ENCODE measurements at regions not wholly inside any gene's neighbourhood (a gene's known extent, or its start where the extent isn't known, plus 50 kb on each side); places are given as distances from the start of the nearest gene placed in this dataset.

DNA sequence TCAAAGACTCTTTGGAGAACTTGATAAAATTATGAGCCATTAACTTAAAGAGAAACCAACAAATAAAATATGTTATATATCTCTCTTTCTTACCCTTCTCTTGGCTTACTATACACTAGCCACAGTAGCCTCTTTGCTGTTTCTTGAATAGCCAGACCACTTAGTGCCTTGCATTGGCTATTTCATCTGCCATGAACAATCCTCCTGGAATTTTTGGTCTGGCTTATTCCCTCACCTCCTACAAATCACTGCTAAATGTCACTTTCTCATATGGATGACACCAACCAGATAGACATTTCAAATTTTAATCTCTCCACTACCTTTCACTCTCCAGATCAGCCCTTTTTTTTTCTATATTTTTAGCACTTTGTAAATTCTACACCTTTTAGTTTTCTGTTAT, 1581.7 kb downstream of the EFNA5 start:
- TF ChIP-seq, protein P1, sequence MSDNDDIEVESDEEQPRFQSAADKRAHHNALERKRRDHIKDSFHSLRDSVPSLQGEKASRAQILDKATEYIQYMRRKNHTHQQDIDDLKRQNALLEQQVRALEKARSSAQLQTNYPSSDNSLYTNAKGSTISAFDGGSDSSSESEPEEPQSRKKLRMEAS (IDR thresholded peaks at IDR 0.05) = no peak
- TF ChIP-seq RAD21 (IDR thresholded peaks at IDR 0.05) = no peak
- TF ChIP-seq, protein P2, sequence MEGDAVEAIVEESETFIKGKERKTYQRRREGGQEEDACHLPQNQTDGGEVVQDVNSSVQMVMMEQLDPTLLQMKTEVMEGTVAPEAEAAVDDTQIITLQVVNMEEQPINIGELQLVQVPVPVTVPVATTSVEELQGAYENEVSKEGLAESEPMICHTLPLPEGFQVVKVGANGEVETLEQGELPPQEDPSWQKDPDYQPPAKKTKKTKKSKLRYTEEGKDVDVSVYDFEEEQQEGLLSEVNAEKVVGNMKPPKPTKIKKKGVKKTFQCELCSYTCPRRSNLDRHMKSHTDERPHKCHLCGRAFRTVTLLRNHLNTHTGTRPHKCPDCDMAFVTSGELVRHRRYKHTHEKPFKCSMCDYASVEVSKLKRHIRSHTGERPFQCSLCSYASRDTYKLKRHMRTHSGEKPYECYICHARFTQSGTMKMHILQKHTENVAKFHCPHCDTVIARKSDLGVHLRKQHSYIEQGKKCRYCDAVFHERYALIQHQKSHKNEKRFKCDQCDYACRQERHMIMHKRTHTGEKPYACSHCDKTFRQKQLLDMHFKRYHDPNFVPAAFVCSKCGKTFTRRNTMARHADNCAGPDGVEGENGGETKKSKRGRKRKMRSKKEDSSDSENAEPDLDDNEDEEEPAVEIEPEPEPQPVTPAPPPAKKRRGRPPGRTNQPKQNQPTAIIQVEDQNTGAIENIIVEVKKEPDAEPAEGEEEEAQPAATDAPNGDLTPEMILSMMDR (IDR thresholded peaks at IDR 0.05; ENCODE audit: low read depth, low read length, missing input control) = no peak
- no peak for TF ChIP-seq SP1 (IDR thresholded peaks at IDR 0.05)
- no peak for TF ChIP-seq JUND (IDR thresholded peaks at IDR 0.05)
- no peak for TF ChIP-seq GABPA (IDR thresholded peaks at IDR 0.05 in 1 of 2, conservative IDR thresholded peaks at IDR 0.05 in 1 of 2)

Measured in liver (tissue), 3 donors.